ENCODE measurements at regions not wholly inside any gene's neighbourhood (a gene's known extent, or its start where the extent isn't known, plus 50 kb on each side); places are given as distances from the start of the nearest gene placed in this dataset.
"Not testable (repeated sequence)": the region's sequence is repeated elsewhere in the genome, so short reads cannot be mapped to it uniquely, and the experiment has no call there.

- DNase-seq (ENCODE audit: low spot score in 2 of 2); H3K27me3 Mint-ChIP-seq; ATAC-seq (replicated peaks; ENCODE audit: extremely low read depth, poor library complexity, severe bottlenecking); H3K4me3 Mint-ChIP-seq; H3K36me3 Mint-ChIP-seq (ENCODE audit: insufficient read depth); H3K27ac Mint-ChIP-seq (ENCODE audit: low read depth); H3K4me1 Mint-ChIP-seq: not testable (repeated sequence)
- H3K9me3 Mint-ChIP-seq = peaks cover 24% of the 10 kb centered on the region
These were observed 1235.4 kb downstream of the OTOL1 start for GRCh38 chr3:162731961-162732360.

DNA sequence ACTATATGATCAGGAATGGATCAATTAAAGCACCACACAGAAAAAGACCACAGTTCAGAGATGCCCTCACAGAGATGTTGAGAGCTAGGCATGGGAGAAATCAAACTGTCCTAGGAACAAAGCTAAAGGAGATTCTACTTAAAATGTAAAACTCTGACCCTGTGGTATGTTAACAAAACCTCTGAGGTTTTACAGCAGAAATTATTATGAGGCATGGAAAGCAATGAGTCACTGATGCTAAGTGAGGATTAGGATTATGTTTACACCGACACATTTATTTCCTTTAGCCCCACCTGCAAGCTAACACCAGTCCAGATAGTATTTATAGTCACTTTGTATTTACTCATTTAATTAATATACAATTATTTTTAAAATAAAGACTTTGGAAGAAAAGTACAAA lies 1242.2 kb downstream of the OTOL1 start:
- ATAC-seq (replicated peaks; ENCODE audit: extremely low read depth, poor library complexity, severe bottlenecking) (no peak), DNase-seq (ENCODE audit: low spot score in 2 of 2) (no peak)
- Mint-ChIP-seq H3K9me3 (peaks cover 21% of the 10 kb centered on the region), H3K36me3 (ENCODE audit: insufficient read depth) (no peaks in the 10 kb centered on the region), H3K4me1 (no peaks in the 10 kb centered on the region), H3K4me3 (no peak overlapping the region), H3K27me3 (no peaks in the 10 kb centered on the region), H3K27ac (ENCODE audit: low read depth) (no peak overlapping the region)

DNA sequence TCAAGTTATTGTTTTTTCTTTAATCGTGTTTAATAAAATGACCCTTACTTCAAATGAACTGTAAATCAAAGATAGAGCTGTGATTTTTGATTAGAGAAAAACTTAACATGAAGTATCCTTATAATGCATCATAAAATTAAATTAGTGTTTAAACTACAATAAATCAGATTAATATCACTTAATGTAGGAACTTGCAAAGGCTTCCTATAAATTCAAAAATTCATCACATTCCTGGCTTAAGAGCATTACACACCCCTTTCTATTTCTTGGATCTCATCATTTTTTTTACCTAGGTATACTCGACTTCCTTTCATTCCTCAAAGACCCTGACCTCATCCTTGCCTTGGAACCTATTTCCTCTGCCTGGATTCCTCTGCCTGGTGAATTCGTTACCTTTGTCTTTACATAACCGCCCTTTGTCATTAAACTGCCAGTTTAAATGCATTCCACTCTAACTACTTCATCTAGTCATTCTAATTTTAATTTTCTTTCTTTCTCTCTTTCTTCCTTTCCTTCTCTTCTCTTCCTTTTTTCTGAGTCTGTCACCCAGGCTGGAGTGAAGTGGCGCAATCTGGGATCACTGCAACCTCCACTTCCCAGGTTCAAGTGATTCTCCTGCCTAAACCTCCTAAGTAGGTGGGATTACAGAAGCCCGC lies 1244.5 kb downstream of the OTOL1 start:
- DNase-seq (ENCODE audit: low spot score in 2 of 2) (no peak), ATAC-seq (replicated peaks; ENCODE audit: extremely low read depth, poor library complexity, severe bottlenecking) (no peak)
- Mint-ChIP-seq H3K27ac (ENCODE audit: low read depth) (no peak overlapping the region), H3K36me3 (ENCODE audit: insufficient read depth) (no peaks in the 10 kb centered on the region), H3K4me1 (no peaks in the 10 kb centered on the region), H3K4me3 (no peak overlapping the region), H3K27me3 (no peaks in the 10 kb centered on the region), H3K9me3 (peaks cover 21% of the 10 kb centered on the region)

GRCh38 chr3:162742159-162742717 lies 1245.6 kb downstream of the OTOL1 start:
- Mint-ChIP-seq H3K27me3 (no peaks in the 10 kb centered on the region), H3K36me3 (ENCODE audit: insufficient read depth) (no peaks in the 10 kb centered on the region), H3K4me3 (no peak overlapping the region), H3K4me1 (no peaks in the 10 kb centered on the region), H3K27ac (ENCODE audit: low read depth) (no peak overlapping the region), H3K9me3 (peaks cover 16% of the 10 kb centered on the region)
- ATAC-seq (replicated peaks; ENCODE audit: extremely low read depth, poor library complexity, severe bottlenecking) (no peak), DNase-seq (ENCODE audit: low spot score in 2 of 2) (no peak)

GRCh38 chr3:162743091-162743490 lies 1246.5 kb downstream of the OTOL1 start:
- Mint-ChIP-seq H3K27me3 (no peaks in the 10 kb centered on the region), H3K4me3 (no peak overlapping the region), H3K9me3 (peaks cover 16% of the 10 kb centered on the region), H3K36me3 (ENCODE audit: insufficient read depth) (no peaks in the 10 kb centered on the region), H3K4me1 (no peaks in the 10 kb centered on the region), H3K27ac (ENCODE audit: low read depth) (no peak overlapping the region)
- ATAC-seq (replicated peaks; ENCODE audit: extremely low read depth, poor library complexity, severe bottlenecking) (no peak), DNase-seq (ENCODE audit: low spot score in 2 of 2) (no peak)

GRCh38 chr3:162760789-162761188 lies 1264.2 kb downstream of the OTOL1 start:
- ATAC-seq (replicated peaks; ENCODE audit: extremely low read depth, poor library complexity, severe bottlenecking) = no peak
- H3K4me1 Mint-ChIP-seq = no peaks in the 10 kb centered on the region
- H3K4me3 Mint-ChIP-seq = no peak overlapping the region
- H3K36me3 Mint-ChIP-seq (ENCODE audit: insufficient read depth) = no peaks in the 10 kb centered on the region
- no peaks in the 10 kb centered on the region for H3K27me3 Mint-ChIP-seq
- DNase-seq (ENCODE audit: low spot score in 2 of 2) = no peak
- H3K9me3 Mint-ChIP-seq = peaks cover 6% of the 10 kb centered on the region
- no peak overlapping the region for H3K27ac Mint-ChIP-seq (ENCODE audit: low read depth)

DNA sequence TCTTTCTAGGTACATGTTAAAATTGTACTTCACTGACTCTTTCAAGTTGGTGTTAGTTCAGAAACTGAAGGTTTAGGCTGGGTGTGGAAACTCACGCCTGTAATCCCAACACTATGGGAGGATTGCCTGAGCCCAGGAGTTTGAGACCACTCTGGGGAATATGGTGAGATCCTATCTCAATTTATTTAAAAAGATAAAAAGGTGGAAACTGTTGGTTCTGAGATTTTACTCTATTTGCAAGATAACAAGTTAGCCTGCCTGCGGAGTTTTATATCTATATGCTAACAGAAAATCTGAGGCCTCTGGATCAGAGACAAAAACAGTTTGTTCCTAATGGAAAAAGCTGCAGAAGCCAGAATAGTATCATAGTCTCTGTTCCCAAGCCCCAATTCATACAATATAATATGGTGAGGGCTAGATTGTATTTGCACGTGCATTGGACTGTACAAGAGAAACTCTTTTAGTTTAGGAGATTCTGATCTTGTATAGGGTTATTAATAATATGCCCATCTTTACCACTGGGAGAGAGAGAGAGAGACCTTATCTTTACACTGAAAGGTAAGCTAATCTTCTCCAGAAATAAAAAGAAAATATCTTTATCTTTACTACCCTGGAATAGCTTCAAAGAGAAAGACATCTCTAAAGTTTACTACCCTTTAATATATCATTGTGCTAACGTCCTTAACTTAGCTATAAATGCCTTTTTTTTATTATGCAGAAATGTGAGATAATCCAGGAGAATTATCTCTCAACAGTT lies 1267.6 kb downstream of the OTOL1 start:
- Mint-ChIP-seq H3K27me3 (no peaks in the 10 kb centered on the region), H3K4me1 (no peaks in the 10 kb centered on the region), H3K27ac (ENCODE audit: low read depth) (no peak overlapping the region), H3K4me3 (no peak overlapping the region), H3K36me3 (ENCODE audit: insufficient read depth) (no peaks in the 10 kb centered on the region), H3K9me3 (peaks cover 11% of the 10 kb centered on the region)
- ATAC-seq (replicated peaks; ENCODE audit: extremely low read depth, poor library complexity, severe bottlenecking) = no peak
- no peak for DNase-seq (ENCODE audit: low spot score in 2 of 2)

GRCh38 chr3:162764808-162765071 lies 1268.1 kb downstream of the OTOL1 start:
- no peaks in the 10 kb centered on the region for H3K36me3 Mint-ChIP-seq (ENCODE audit: insufficient read depth)
- no peak overlapping the region for H3K4me3 Mint-ChIP-seq
- H3K9me3 Mint-ChIP-seq = peaks cover 11% of the 10 kb centered on the region
- no peak for DNase-seq (ENCODE audit: low spot score in 2 of 2)
- H3K27me3 Mint-ChIP-seq = no peaks in the 10 kb centered on the region
- no peaks in the 10 kb centered on the region for H3K4me1 Mint-ChIP-seq
- no peak overlapping the region for H3K27ac Mint-ChIP-seq (ENCODE audit: low read depth)
- ATAC-seq (replicated peaks; ENCODE audit: extremely low read depth, poor library complexity, severe bottlenecking) = no peak

DNA sequence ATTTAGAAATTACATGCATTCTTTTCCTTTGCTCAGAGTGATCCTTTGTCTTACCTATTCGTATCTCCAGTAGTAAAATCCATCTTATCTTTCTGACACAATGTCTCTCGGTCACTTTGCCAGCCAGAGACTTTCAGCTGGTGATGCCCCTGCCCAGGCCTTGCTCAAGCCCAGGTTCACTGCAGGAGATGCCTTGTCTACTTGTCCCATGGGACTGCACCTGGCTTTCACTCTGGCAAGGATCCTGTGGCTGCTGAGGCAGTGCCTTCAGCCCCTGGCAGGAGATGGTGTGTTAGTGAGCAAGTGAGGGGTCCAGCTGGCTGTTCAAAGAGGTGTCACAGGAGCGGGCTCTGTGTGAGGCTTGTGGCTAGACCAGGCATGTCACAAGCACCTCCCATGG lies 1268.9 kb downstream of the OTOL1 start:
- Mint-ChIP-seq H3K36me3 (ENCODE audit: insufficient read depth) (no peaks in the 10 kb centered on the region), H3K27ac (ENCODE audit: low read depth) (no peak overlapping the region), H3K9me3 (peaks cover 11% of the 10 kb centered on the region), H3K4me3 (no peak overlapping the region), H3K4me1 (no peaks in the 10 kb centered on the region), H3K27me3 (no peaks in the 10 kb centered on the region)
- ATAC-seq (replicated peaks; ENCODE audit: extremely low read depth, poor library complexity, severe bottlenecking) = no peak
- DNase-seq (ENCODE audit: low spot score in 2 of 2) = no peak

DNA sequence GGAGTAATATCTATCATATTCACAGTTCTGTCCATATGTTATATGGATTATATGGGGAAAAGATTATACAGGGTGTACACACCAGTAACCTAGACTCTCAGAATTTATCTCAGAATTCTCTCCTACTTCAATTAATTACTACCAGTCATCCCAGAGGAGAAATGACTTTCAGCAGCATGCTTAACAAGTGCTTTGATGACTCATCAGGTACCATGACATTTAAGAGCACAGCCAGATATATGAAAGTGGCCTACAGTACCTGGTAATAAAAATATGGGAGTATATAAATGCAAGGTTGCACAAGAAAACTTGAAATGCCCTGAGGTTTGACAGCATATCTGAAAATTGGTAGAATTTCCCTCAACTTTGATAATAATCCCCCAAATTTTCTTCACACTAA lies 1273.0 kb downstream of the OTOL1 start:
- Mint-ChIP-seq H3K4me3 (no peak overlapping the region), H3K36me3 (ENCODE audit: insufficient read depth) (no peaks in the 10 kb centered on the region), H3K27ac (ENCODE audit: low read depth) (no peak overlapping the region), H3K27me3 (no peaks in the 10 kb centered on the region), H3K9me3 (peaks cover 5% of the 10 kb centered on the region), H3K4me1 (no peaks in the 10 kb centered on the region)
- ATAC-seq (replicated peaks; ENCODE audit: extremely low read depth, poor library complexity, severe bottlenecking) = no peak
- no peak for DNase-seq (ENCODE audit: low spot score in 2 of 2)

DNA sequence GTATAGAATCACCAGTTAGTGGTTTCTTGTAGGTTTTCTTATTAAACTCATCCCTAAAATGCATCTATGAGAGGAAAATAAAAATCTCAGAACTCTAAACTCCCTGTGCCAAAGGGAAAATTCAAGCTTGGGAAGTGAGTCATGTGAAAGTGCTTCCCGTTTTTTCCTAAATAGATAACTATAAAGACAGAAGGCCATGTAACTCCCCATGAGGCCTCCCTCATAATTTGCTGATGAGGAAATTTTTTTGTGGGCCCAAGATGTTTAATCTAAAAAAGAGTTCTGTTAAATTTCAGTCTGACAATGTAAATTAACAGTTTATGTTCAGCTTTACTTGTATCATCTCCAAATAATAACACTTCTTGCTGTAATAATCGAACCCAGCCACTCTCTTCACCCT lies 1273.9 kb downstream of the OTOL1 start:
- DNase-seq (ENCODE audit: low spot score in 2 of 2) (no peak), ATAC-seq (replicated peaks; ENCODE audit: extremely low read depth, poor library complexity, severe bottlenecking) (no peak)
- Mint-ChIP-seq H3K36me3 (ENCODE audit: insufficient read depth) (no peaks in the 10 kb centered on the region), H3K27ac (ENCODE audit: low read depth) (no peak overlapping the region), H3K4me3 (no peak overlapping the region), H3K9me3 (peaks cover 5% of the 10 kb centered on the region), H3K27me3 (no peaks in the 10 kb centered on the region), H3K4me1 (no peaks in the 10 kb centered on the region)

GRCh38 chr3:162774613-162775100 lies 1278.0 kb downstream of the OTOL1 start:
- no peak for ATAC-seq (replicated peaks; ENCODE audit: extremely low read depth, poor library complexity, severe bottlenecking)
- H3K27me3 Mint-ChIP-seq = no peaks in the 10 kb centered on the region
- peaks cover 6% of the 10 kb centered on the region for H3K9me3 Mint-ChIP-seq
- no peak overlapping the region for H3K27ac Mint-ChIP-seq (ENCODE audit: low read depth)
- H3K4me3 Mint-ChIP-seq = no peak overlapping the region
- no peaks in the 10 kb centered on the region for H3K36me3 Mint-ChIP-seq (ENCODE audit: insufficient read depth)
- no peaks in the 10 kb centered on the region for H3K4me1 Mint-ChIP-seq
- no peak for DNase-seq (ENCODE audit: low spot score in 2 of 2)

GRCh38 chr3:162776148-162776547 lies 1279.5 kb downstream of the OTOL1 start:
- no peak for DNase-seq (ENCODE audit: low spot score in 2 of 2)
- Mint-ChIP-seq H3K4me1 (no peaks in the 10 kb centered on the region), H3K4me3 (no peak overlapping the region), H3K27ac (ENCODE audit: low read depth) (no peak overlapping the region), H3K36me3 (ENCODE audit: insufficient read depth) (no peaks in the 10 kb centered on the region), H3K27me3 (no peaks in the 10 kb centered on the region), H3K9me3 (peaks cover 11% of the 10 kb centered on the region)
- no peak for ATAC-seq (replicated peaks; ENCODE audit: extremely low read depth, poor library complexity, severe bottlenecking)
